ENCODE measurements at regions not wholly inside any gene's neighbourhood (a gene's known extent, or its start where the extent isn't known, plus 50 kb on each side); places are given as distances from the start of the nearest gene placed in this dataset.

DNA sequence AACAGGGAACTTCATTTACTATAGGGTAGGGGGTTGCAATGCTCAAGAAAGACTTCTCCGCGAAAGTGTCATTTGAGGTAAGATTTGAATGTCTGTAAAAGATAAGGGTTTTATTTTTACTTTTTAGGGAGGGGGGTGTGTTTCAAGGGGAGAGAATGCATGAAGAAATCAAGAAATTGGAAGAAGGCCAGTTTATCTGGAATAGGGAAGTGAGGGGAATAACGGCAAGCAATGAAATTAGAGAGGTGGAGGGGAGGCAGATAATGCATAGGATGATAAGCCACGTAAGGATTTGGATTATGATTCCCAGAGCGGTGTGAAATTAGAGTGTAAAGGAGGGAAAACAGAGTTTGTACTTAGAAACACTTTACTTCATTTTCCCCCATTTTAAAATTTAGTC is 63.0 kb upstream of the MB21D2 start (continued):
- TF ChIP-seq, protein P1, sequence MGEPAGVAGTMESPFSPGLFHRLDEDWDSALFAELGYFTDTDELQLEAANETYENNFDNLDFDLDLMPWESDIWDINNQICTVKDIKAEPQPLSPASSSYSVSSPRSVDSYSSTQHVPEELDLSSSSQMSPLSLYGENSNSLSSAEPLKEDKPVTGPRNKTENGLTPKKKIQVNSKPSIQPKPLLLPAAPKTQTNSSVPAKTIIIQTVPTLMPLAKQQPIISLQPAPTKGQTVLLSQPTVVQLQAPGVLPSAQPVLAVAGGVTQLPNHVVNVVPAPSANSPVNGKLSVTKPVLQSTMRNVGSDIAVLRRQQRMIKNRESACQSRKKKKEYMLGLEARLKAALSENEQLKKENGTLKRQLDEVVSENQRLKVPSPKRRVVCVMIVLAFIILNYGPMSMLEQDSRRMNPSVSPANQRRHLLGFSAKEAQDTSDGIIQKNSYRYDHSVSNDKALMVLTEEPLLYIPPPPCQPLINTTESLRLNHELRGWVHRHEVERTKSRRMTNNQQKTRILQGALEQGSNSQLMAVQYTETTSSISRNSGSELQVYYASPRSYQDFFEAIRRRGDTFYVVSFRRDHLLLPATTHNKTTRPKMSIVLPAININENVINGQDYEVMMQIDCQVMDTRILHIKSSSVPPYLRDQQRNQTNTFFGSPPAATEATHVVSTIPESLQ (CRISPR knock-in tag; IDR thresholded peaks at IDR 0.05), result no peak
- TF ChIP-seq, protein P2, sequence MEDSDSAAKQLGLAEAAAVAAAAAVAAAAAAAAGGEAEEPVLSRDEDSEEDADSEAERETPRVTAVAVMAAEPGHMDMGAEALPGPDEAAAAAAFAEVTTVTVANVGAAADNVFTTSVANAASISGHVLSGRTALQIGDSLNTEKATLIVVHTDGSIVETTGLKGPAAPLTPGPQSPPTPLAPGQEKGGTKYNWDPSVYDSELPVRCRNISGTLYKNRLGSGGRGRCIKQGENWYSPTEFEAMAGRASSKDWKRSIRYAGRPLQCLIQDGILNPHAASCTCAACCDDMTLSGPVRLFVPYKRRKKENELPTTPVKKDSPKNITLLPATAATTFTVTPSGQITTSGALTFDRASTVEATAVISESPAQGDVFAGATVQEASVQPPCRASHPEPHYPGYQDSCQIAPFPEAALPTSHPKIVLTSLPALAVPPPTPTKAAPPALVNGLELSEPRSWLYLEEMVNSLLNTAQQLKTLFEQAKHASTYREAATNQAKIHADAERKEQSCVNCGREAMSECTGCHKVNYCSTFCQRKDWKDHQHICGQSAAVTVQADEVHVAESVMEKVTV (CRISPR knock-in tag; IDR thresholded peaks at IDR 0.05), result no peak
- TF ChIP-seq ZFP1 (CRISPR knock-in tag; IDR thresholded peaks at IDR 0.05) (no peak), ARHGAP35 (IDR thresholded peaks at IDR 0.05; ENCODE audit: partially characterized antibody) (no peak), TBL1XR1 (IDR thresholded peaks at IDR 0.05; ENCODE audit: low read length in 2 of 2) (no peak), KHSRP (IDR thresholded peaks at IDR 0.05) (no peak), YBX1 (IDR thresholded peaks at IDR 0.05) (no peak)
- TF ChIP-seq, protein P3, sequence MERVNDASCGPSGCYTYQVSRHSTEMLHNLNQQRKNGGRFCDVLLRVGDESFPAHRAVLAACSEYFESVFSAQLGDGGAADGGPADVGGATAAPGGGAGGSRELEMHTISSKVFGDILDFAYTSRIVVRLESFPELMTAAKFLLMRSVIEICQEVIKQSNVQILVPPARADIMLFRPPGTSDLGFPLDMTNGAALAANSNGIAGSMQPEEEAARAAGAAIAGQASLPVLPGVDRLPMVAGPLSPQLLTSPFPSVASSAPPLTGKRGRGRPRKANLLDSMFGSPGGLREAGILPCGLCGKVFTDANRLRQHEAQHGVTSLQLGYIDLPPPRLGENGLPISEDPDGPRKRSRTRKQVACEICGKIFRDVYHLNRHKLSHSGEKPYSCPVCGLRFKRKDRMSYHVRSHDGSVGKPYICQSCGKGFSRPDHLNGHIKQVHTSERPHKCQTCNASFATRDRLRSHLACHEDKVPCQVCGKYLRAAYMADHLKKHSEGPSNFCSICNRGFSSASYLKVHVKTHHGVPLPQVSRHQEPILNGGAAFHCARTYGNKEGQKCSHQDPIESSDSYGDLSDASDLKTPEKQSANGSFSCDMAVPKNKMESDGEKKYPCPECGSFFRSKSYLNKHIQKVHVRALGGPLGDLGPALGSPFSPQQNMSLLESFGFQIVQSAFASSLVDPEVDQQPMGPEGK (CRISPR knock-in tag; IDR thresholded peaks at IDR 0.05; ENCODE audit: borderline replicate concordance), result no peak
